Activated CD4-positive, CD25-positive, alpha-beta regulatory T cell treated with anti-CD3 and anti-CD28 coated beads, Interleukin-2, amount 50 U/mL, for 72 hours (primary cell): ENCODE measurements at regions not wholly inside any gene's neighbourhood (a gene's known extent, or its start where the extent isn't known, plus 50 kb on each side); places are given as distances from the start of the nearest gene placed in this dataset.
"Not testable (repeated sequence)": the region's sequence is repeated elsewhere in the genome, so short reads cannot be mapped to it uniquely, and the experiment has no call there.

Experiments
- DNase-seq: peaks from one replicate; pipeline ENCODE4 v3.0.0; 2021

- no peak for DNase-seq
These were observed 302.2 kb downstream of the TUSC7 start for GRCh38 chr3:117011687-117012250.

- no peak for DNase-seq
These were observed 306.8 kb downstream of the TUSC7 start for GRCh38 chr3:117016378-117016777.

DNA sequence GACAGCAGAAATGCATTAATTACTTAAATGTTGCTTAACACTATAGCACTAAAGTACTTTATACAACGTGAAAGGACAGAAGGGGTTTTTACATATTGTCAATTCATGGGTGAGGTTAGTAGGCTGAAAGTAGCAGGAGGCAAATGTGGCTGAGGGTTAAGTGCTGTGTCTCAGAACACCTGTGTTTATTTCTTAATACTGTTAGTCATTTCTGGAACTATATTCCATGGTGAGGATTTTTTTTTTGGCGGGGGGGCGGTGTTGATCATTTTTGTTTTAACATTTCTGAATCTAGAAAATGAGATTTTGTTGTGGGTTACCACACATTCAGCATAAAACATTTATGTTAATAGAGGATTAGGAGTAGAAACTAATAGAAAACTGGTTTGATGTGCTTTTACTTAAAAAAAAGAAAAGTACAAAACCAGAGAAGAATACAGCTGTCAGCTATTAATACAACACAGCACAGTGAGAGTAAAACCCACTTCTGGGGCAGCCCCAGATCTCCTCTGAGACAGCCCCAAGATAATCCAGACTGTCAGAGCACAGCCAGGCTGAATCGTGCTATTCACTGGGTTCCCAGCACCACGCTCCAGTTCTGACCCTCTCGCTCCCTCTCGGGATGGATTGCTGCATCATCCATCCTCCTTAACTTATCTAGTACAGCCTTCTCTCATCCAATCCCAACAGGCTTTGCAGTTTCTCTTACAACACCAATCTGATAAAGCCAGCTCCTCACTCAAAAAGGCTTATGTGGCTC is 307.7 kb downstream of the TUSC7 start:
- no peak for DNase-seq

DNA sequence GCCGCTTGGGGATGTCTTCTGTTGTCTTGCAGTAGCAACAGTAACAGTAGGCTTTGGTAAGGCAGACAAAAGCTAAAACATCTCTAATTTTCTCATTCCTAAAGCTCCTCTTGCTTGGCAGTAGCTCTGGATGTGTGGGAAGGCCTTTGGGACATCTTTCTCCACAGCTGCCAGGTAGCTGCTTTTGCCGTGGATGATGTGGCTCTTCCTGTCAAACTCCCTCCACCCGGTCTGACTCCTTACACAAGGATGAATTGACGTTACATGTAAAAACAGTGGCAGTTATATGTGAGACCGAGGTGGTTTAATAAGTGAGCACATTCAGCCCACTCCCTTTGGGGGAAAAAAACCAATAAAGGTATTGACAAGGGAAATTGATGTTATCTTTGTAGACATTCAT is 309.1 kb downstream of the TUSC7 start:
- no peak for DNase-seq

- DNase-seq, result no peak
These were observed 309.6 kb downstream of the TUSC7 start for GRCh38 chr3:117019082-117019713.

GRCh38 chr3:117026401-117026800 is 316.8 kb downstream of the TUSC7 start:
- DNase-seq, result no peak

DNA sequence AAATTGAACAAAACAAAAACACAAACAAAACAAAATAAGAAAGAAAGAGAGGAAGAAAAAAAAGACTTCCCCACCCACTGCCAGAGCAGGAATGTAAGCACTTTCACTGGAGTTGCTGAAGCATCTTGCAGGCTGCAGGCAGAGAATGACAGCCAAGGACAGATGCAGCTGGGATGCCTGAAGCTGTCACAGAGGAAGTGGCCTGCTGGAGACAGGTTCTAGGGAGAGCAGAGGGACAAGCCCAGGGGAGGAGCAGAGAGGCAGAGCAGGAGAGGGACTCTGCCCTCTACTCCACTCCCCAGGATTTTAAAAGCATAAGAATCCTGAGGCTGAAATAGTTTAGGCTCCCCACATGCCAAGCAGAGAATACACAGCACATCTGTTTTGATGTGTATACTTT is 326.2 kb downstream of the TUSC7 start:
- no peak for DNase-seq

DNA sequence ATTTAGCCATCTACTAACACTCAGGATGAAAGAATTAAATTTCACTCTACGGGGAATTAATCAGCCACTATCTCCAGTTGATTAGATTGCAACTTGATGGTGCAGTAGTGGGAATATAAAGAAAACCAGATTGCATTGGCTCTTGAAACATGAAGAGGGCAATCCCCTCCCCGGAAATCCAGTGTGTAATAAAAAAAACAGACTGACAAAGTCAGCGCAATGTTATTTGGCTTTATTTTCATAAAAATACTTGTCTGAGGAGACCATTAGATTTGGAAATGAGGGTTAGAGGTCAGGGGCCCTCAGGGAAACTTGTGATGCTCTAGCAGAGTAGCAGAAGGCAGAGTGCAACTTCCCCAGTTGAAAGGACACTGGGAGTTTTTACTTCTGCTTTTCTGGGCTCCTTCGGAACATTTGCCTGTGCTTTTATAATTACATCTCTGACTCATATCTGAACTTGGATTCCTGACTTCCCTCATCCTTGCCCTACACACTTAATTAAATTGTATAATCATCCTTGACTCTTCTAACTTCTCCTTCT is 326.8 kb downstream of the TUSC7 start:
- DNase-seq, result no peak

GRCh38 chr3:117045143-117045542 is 335.6 kb downstream of the TUSC7 start:
- DNase-seq, result no peak

DNA sequence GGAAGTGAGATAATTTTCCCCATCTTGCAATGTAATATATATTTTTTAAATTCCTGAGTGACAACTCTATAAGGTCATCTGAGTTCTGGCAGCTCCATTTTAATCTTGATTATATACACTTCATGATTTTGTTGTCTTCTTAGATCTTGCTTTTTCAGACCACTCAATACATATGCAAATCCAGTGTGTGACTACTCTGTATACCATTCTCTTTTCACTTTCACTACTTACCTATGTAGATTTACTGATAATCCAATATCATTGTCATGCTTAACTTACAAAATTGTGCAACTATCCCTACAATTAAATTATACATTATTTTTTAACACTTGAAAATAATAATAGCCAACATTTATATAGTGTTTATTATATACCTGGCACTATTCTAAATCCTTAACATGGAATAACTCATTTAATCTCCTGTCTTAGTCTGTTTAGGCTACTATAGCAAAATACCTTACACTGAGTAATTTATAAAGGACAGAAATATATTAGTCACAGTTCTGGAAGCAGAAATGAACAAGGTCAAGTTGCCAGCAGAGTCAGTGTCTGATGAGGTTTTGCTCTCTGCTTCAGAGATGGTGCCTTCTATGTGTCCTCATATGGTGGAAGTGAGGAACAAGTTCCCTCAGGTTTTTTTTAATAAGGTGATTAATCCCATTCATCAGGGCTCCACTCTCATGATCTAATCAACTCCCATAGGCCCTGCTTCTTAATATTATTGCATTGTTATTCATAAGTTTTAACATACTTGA is 338.5 kb downstream of the TUSC7 start:
- DNase-seq, result no peak

DNA sequence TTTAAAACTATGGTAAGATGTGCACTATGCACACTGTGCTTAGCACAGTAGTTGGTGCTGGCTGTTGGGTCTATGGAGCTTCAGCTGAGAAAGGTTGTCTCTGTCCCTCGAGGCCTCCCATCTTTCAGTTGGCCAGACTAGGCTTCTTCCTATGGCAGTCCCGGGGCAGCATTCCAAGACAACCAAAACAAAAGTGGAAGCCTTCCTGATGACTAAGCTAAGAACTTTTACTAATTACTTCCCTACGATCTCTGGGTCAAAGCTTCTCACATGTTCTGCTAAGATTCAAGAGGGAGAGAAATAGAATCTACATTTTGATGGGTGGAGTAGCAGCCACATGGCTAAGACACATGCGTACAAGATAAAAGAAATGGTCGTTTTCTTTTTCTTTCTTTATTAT is 342.8 kb downstream of the TUSC7 start:
- no peak for DNase-seq

GRCh38 chr3:117054556-117054955 is 345.0 kb downstream of the TUSC7 start:
- DNase-seq, result no peak

DNA sequence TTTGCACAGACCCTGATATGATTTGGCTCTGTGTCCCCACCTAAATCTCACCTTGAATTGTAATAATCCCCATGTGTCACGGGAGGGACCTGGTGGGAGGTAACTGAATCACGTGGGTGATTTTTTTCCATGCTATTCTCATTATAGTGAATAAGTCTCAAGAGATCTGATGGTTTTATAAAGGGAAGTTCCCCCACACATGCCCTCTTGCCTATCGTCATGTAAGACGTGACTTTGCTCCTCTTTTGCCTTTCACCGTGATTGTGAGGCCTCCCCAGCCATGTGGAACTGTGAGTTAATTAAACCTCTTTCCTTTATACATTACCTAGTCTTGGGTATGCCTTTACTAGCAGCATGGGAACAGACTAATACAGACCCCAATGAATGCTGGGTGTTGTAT is 347.4 kb downstream of the TUSC7 start:
- not testable (repeated sequence) for DNase-seq

- no peak for DNase-seq
These were observed 349.7 kb downstream of the TUSC7 start for GRCh38 chr3:117059067-117059955.

DNA sequence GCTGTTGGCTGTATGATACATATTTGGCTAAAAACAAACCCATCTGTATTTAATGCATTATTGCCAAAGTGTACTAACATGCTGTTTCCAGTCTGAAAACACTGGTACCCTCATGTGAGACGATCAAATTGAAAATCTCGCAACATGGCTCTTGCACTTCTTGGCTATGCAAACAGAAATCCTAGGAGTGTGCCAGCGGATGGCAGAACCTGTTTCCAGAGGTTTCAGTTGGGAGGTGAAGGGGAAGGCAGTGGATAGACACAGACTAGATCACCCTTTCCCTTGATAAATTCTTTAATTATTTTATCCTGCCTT is 350.3 kb downstream of the TUSC7 start:
- DNase-seq, result no peak

DNA sequence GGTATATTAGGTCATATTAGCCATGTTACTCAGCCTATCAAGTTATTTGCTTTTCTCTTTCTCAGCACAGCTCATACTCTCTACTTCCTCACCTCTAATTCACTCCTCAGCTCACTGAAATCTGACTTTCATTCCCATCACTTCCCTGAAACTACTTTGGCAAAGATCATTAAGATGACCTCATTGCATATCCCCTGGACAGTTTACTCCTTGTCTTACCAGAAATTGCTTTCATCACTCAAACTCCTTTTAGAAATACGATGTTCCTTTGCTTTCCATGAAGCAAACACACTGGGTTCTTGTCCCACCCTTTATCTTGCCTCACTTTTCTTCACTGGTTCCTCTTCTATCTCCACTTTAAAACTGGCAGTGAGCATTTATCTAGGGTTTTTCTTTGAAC is 354.4 kb downstream of the TUSC7 start:
- DNase-seq, result no peak

DNA sequence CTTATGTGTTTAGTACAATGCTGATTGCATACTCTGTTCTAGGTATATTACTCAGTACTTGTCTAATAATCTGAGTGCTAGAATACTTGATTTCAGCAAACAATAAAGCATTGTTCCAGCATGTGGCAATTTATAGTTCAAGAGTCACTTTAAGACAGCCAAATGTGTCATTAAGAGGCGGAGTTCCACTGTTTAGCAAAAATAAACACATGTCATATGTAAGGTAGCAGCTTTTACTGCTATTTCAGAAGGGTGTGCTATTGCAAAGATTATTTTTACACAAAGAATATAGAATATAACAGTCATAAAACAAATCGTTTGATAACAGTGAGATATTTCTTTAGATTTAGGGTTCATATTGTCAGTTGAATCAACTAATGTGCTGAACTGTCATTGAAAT is 358.7 kb downstream of the TUSC7 start:
- DNase-seq, result no peak

GRCh38 chr3:117074826-117075225 is 365.2 kb downstream of the TUSC7 start:
- no peak for DNase-seq

DNA sequence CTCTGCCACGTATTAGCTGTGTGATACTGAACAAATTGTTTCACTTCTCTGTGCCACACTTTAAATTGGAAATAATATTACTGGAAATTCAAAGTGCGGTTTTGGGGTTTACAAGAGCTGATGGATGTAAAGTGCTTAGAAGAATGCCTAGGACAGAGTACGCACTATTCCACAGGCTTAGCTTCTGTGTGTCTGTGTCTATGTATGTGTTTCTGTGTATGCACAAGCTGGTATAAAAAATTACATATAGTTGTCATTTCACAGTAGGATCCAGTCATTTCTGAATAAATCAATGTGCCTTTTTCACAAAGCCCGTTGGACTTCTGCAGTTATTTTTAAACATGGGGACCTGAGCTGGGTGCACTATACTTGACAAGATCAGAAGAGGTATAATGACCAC is 370.4 kb downstream of the TUSC7 start:
- DNase-seq, result no peak

DNA sequence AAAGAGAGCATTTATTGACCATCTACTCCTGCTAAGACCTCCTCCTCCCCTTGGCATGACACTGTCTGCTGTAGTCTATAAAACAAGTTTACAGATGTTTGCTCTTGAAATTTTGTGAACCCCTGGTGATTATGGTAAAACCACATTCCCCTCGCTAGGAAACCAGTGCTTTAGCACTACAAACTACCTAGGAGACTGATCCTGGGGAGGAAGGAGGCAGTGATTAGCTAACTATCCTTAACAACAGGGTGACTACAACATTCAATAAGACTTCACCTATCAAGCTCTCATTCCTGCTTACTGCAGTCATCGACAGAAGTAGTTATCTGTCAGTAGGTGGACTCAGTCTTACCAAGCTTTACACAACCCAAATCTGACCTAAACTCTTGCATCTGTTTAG is 371.3 kb downstream of the TUSC7 start:
- DNase-seq, result no peak

- DNase-seq, result no peak
These were observed 374.7 kb downstream of the TUSC7 start for GRCh38 chr3:117084277-117084676.

DNA sequence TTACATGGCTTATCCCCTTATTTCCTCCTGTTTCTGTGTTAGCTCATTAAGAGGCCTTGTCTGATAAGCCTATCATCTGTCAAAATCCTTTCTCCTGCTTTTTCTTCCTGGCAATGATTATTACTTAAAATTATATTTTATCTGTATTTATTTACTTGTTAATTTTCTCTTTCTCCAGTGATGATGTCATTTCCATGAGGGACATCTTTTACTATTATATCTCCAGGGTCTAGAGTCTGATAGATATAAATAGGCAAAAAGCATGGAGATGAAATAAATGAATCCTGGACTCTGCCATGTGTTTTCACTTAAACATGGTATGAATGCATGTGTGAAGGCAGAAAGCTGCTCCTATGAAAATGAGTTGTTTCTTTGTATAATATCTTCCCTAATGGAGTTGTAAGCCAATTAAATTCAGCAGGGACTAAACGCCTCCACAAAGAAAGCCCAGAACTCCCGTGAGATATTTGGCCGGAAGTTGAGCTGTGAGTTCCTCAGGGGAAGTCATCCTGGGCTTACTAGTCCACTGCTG is 375.2 kb downstream of the TUSC7 start:
- no peak for DNase-seq
